IMR-90 (cell line): ENCODE measurements at regions not wholly inside any gene's neighbourhood (a gene's known extent, or its start where the extent isn't known, plus 50 kb on each side); places are given as distances from the start of the nearest gene placed in this dataset.

ENCODE experiments used
- ATAC-seq: fragments of 200-7000 bp; cut with Tn5 transposase; 2 replicates; pipeline ENCODE4 v1.9.1; 2020; ENCODE audit warnings: low read depth, mild to moderate bottlenecking, moderate library complexity
- BruUV-seq: library from RNA; stranded (reverse); fragments of 400-500 nt; replicated peaks from 2 replicates; lab custom pipeline; 2021; lab: Mats Ljungman, UMichigan
- CTCF ChIA-PET: fragments of 300-600 bp; formaldehyde crosslinking; extraction: SDS; loops from one replicate; lab custom pipeline; 2021; ENCODE audit warnings: antibody characterized with exemption; lab: Yijun Ruan, JAX
- POLR2A ChIA-PET: fragments of 300-600 bp; sonication (Branson Sonifier 250); formaldehyde crosslinking; loops from one replicate; lab custom pipeline; 2022; ENCODE audit warnings: antibody characterized with exemption; ENCODE audit not compliant: unreplicated experiment; lab: Charles Lee
- DNase-seq: peaks from one replicate; pipeline ENCODE4 v3.0.0; 2013
- H2AFZ ChIP-seq: replicated peaks from 2 replicates; pipeline ENCODE3; 2013; ENCODE audit warnings: low read length, mild to moderate bottlenecking; ENCODE audit not compliant: poor library complexity
- H2AK5ac ChIP-seq: 2 replicates; pipeline ENCODE4 v1.6.1; 2013; ENCODE audit warnings: low read depth, low read length, inconsistent platforms
- H2AK9ac ChIP-seq: replicated peaks from 2 replicates; pipeline ENCODE3; 2013; ENCODE audit warnings: mild to moderate bottlenecking, low read depth, low read length, moderate library complexity; ENCODE audit not compliant: poor library complexity
- H2BK120ac ChIP-seq: 2 replicates; pipeline ENCODE4 v1.6.1; 2013; ENCODE audit warnings: low read depth, low read length, inconsistent platforms
- H2BK15ac ChIP-seq: 3 replicates; pipeline ENCODE4 v1.6.1; 2013; ENCODE audit warnings: low read depth, low read length, inconsistent platforms
- H2BK20ac ChIP-seq: 2 replicates; pipeline ENCODE4 v1.6.1; 2013; ENCODE audit warnings: low read depth, mild to moderate bottlenecking, inconsistent platforms, low read length, moderate library complexity
- H2BK5ac ChIP-seq: 2 replicates; pipeline ENCODE4 v1.6.1; 2013; ENCODE audit warnings: mild to moderate bottlenecking, low read depth, low read length, inconsistent platforms; ENCODE audit not compliant: poor library complexity, severe bottlenecking
- H3K14ac ChIP-seq: replicated peaks from 2 replicates; pipeline ENCODE4 v1.6.1; 2013; ENCODE audit warnings: low read depth, low read length, inconsistent platforms
- H3K18ac ChIP-seq: 2 replicates; pipeline ENCODE4 v1.6.1; 2013; ENCODE audit warnings: low read depth, low read length, control low read depth
- H3K23ac ChIP-seq: 2 replicates; pipeline ENCODE4 v1.6.1; 2013; ENCODE audit warnings: low read depth, low read length, inconsistent platforms
- H3K27ac ChIP-seq: 2 replicates; pipeline ENCODE4 v1.5.1; 2013; ENCODE audit warnings: mild to moderate bottlenecking, control low read depth, low read length; ENCODE audit not compliant: insufficient read depth
- H3K27me3 ChIP-seq: 2 replicates; pipeline ENCODE4 v1.6.1; 2013; ENCODE audit warnings: low read length; ENCODE audit not compliant: control insufficient read depth, insufficient read depth
- H3K36me3 ChIP-seq: 2 replicates; pipeline ENCODE4 v1.6.1; 2013; ENCODE audit warnings: low read length, mixed read lengths; ENCODE audit not compliant: control insufficient read depth, insufficient read depth
- H3K4ac ChIP-seq: 2 replicates; pipeline ENCODE4 v1.6.1; 2013; ENCODE audit warnings: low read depth, low read length, inconsistent platforms
- H3K4me1 ChIP-seq: 2 replicates; pipeline ENCODE4 v1.6.1; 2013; ENCODE audit warnings: low read length, mixed read lengths; ENCODE audit not compliant: control insufficient read depth, insufficient read depth
- H3K4me2 ChIP-seq: 2 replicates; pipeline ENCODE4 v1.6.1; 2013; ENCODE audit warnings: low read depth, mild to moderate bottlenecking, control low read depth, low read length, moderate library complexity
- H3K4me3 ChIP-seq: 2 replicates; pipeline ENCODE4 v1.5.1; 2013; ENCODE audit warnings: low read depth, mild to moderate bottlenecking, control low read depth, low read length, moderate library complexity; ENCODE audit not compliant: insufficient read depth
- H3K56ac ChIP-seq: 2 replicates; pipeline ENCODE4 v1.6.1; 2013; ENCODE audit warnings: low read length, inconsistent platforms; ENCODE audit not compliant: insufficient read depth; ENCODE audit errors: extremely low read depth
- H3K79me1 ChIP-seq, 2 experiments: 2 replicates each; pipeline ENCODE4 v1.6.1; 2013; ENCODE audit warnings: low read length in 2 of 2, inconsistent platforms in 1 of 2, low read depth in 1 of 2
- H3K9ac ChIP-seq: 2 replicates; pipeline ENCODE4 v1.6.1; 2013; ENCODE audit warnings: low read depth, low read length, control low read depth
- H3K9me1 ChIP-seq: 2 replicates; pipeline ENCODE4 v1.6.1; 2013; ENCODE audit warnings: low read length, inconsistent platforms; ENCODE audit not compliant: insufficient read depth
- H3K9me3 ChIP-seq: 2 replicates; pipeline ENCODE4 v1.6.1; 2013; ENCODE audit warnings: low read length; ENCODE audit not compliant: control insufficient read depth, insufficient read depth
- H4K20me1 ChIP-seq: 2 replicates; pipeline ENCODE4 v1.6.1; 2013; ENCODE audit warnings: low read length, inconsistent platforms; ENCODE audit not compliant: insufficient read depth
- H4K5ac ChIP-seq: 2 replicates; pipeline ENCODE4 v1.6.1; 2013; ENCODE audit warnings: mild to moderate bottlenecking, low read depth, low read length, control low read depth
- H4K8ac ChIP-seq, 2 experiments: 2 replicates each; pipeline ENCODE4 v1.6.1; 2013; ENCODE audit warnings: low read depth in 2 of 2, low read length in 2 of 2, control low read depth in 1 of 2, inconsistent platforms in 1 of 2
- H4K91ac ChIP-seq: 2 replicates; pipeline ENCODE4 v1.6.1; 2013; ENCODE audit warnings: low read depth, low read length, inconsistent platforms; ENCODE audit not compliant: insufficient read depth
- FOS ChIP-seq: fragments of 150-350 bp; IDR thresholded peaks from 2 replicates; pipeline ENCODE4 v1.6.1; 2016; ENCODE audit warnings: low read depth, low read length
- MAZ ChIP-seq: IDR thresholded peaks from 2 replicates; pipeline ENCODE4 v1.6.1; 2012; ENCODE audit warnings: low read depth, mild to moderate bottlenecking, low read length, improper control_type of control experiment, moderate library complexity, borderline replicate concordance
- MXI1 ChIP-seq: IDR thresholded peaks from 2 replicates; pipeline ENCODE4 v1.6.1; 2012; ENCODE audit warnings: low read depth, mild to moderate bottlenecking, low read length, moderate library complexity, borderline replicate concordance
- WGBS, 2 experiments: methylation state at CpG; one replicate each; pipeline versions ENCODE4 v1.1.5 to v1.1.7; 2013; ENCODE audit warnings: missing lambda C conversion rate in 2 of 2; ENCODE audit not compliant: insufficient read length in 1 of 2; ENCODE audit errors: extremely low coverage in 2 of 2; 5-methylcytosine and 5-hydroxymethylcytosine counted together
- dilution Hi-C: fragments of 300-500 bp; cut with HindIII; formaldehyde crosslinking; loops from one replicate; pipeline ENCODE4 v1.14.3; 2018; ENCODE audit warnings: low sequenced_read_pairs; ENCODE audit not compliant: unreplicated experiment
- in situ Hi-C: fragments of 300-500 bp; cut with MboI; formaldehyde crosslinking; loops from 3 replicates; pipeline ENCODE4 v1.14.3; 2019; ENCODE audit warnings: low sequenced_read_pairs, inconsistent platforms, mixed read lengths
- intact Hi-C: fragments of 100-400 bp; cut with micrococcal nuclease; formaldehyde crosslinking; loops from 2 replicates; pipeline ENCODE4 v1.10.0; 2022
- TF ChIP-seq, protein P1 (sequence below): conservative IDR thresholded peaks from 2 replicates; pipeline ENCODE4 v1.5.1; 2012; ENCODE audit warnings: mild to moderate bottlenecking, low read depth, low read length, improper control_type of control experiment

DNA sequence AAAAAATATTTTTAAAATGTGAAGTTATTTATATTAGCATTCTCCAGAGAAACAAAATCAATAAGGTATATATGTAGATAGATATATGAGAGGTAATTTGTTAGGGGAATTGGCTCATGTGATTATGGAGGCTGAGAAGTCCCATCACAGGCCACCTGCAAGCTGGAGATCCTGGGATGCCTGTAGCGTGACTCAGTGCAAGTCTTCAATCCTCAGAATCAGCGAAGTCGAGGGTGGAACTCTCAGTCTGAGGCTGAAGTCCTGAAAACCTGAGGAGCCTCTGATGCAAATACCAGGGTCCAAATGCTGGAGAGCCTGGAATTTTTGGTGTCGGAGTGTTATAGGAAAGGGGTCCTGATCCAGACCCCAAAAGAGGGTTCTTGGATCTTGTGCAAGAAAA lies 658.5 kb downstream of the USP25 start:
- DNase-seq (no peak), ATAC-seq (no peak)
- Histone ChIP-seq H2BK15ac (no peak overlapping the region), H3K23ac (no peak overlapping the region), H3K4me1 (no peaks in the 10 kb centered on the region), H3K4me2 (no peak overlapping the region), H2AFZ (no peak overlapping the region), H3K14ac (no peak overlapping the region), H2BK5ac (no peak overlapping the region), H3K36me3 (no peaks in the 10 kb centered on the region), H3K56ac (no peak overlapping the region), H3K9me3 (no peaks in the 10 kb centered on the region; the same call in 1 of the 2 replicates), H3K4ac (no peak overlapping the region), H3K27me3 (no peaks in the 10 kb centered on the region), H2BK120ac (no peak overlapping the region), H4K91ac (no peak overlapping the region), H3K79me1 (no peaks in the 10 kb centered on the region), H4K20me1 (no peaks in the 10 kb centered on the region), H3K18ac (no peak overlapping the region), H2AK5ac (no peak overlapping the region), H3K27ac (no peak overlapping the region), H4K8ac (no peak overlapping the region), H3K9me1 (no peaks in the 10 kb centered on the region), H3K9ac (no peak overlapping the region), H2AK9ac (no peak overlapping the region), H4K5ac (no peak overlapping the region), H2BK20ac (no peak overlapping the region), H3K4me3 (no peak overlapping the region)
- ChIA-PET POLR2A (no interaction called here), CTCF (no interaction called here)
- BruUV-seq: no TSS peak
- in situ Hi-C loops: no loop called here
- intact Hi-C loops: no loop called here
- 90% methylated on average over 3 of the region's 4 CpGs; no CpG with 5 or more reads in 1 of the 2 experiments for WGBS, 2 experiments
- TF ChIP-seq MAZ: no peak
- no peak for TF ChIP-seq FOS
- TF ChIP-seq MXI1: no peak
- TF ChIP-seq, protein P1, sequence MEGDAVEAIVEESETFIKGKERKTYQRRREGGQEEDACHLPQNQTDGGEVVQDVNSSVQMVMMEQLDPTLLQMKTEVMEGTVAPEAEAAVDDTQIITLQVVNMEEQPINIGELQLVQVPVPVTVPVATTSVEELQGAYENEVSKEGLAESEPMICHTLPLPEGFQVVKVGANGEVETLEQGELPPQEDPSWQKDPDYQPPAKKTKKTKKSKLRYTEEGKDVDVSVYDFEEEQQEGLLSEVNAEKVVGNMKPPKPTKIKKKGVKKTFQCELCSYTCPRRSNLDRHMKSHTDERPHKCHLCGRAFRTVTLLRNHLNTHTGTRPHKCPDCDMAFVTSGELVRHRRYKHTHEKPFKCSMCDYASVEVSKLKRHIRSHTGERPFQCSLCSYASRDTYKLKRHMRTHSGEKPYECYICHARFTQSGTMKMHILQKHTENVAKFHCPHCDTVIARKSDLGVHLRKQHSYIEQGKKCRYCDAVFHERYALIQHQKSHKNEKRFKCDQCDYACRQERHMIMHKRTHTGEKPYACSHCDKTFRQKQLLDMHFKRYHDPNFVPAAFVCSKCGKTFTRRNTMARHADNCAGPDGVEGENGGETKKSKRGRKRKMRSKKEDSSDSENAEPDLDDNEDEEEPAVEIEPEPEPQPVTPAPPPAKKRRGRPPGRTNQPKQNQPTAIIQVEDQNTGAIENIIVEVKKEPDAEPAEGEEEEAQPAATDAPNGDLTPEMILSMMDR: no peak
- dilution Hi-C loops: no loop called here
